ENCODE measurements at regions not wholly inside any gene's neighbourhood (a gene's known extent, or its start where the extent isn't known, plus 50 kb on each side); places are given as distances from the start of the nearest gene placed in this dataset.

- TF ChIP-seq TEF (CRISPR knock-in tag; IDR thresholded peaks at IDR 0.05): no peak
Measured at GRCh38 chr12:24535334-24536069, 413.4 kb downstream of the BCAT1 start (continued).

GRCh38 chr12:24534622-24535021, 414.3 kb downstream of the BCAT1 start:
- Histone ChIP-seq H3K27me3 (ENCODE audit: control insufficient read depth in 1 of 2, insufficient read depth in 2 of 2, low read length in 2 of 2) (no peaks in the 10 kb centered on the region), H3K27ac (ENCODE audit: extremely low read length, insufficient read depth, low read length) (no peak overlapping the region), H4K20me1 (ENCODE audit: insufficient read depth, low read length) (no peaks in the 10 kb centered on the region), H3K9ac (ENCODE audit: insufficient read depth, low read depth, low read length) (no peak overlapping the region), H3K4me2 (ENCODE audit: low read depth, low read length) (no peak overlapping the region), H3K9me3 (ENCODE audit: low read length) (no peaks in the 10 kb centered on the region), H3K4me1 (ENCODE audit: insufficient read depth, low read length) (no peaks in the 10 kb centered on the region), H3K4me3 (replicated peaks in 1 of 3; ENCODE audit: insufficient read depth in 1 of 3, low read depth in 2 of 3, low read length in 3 of 3) (no peak overlapping the region), H2AFZ (ENCODE audit: low read length) (no peak overlapping the region), H3K79me2 (ENCODE audit: insufficient read depth, low read length) (no peaks in the 10 kb centered on the region), H3K36me3 (replicated peaks in 1 of 2; ENCODE audit: control insufficient read depth in 1 of 2, insufficient read depth in 2 of 2, low read length in 2 of 2) (no peaks in the 10 kb centered on the region)
- intact Hi-C loops (cut with micrococcal nuclease; ENCODE audit: unreplicated experiment) (no loop called here), in situ Hi-C loops (cut with HindIII; ENCODE audit: extremely low pct_ligation_motif_present, low pct_unique_long_range_greater_than_20kb) (no loop called here)
- CTCF ChIA-PET (ENCODE audit: low intra/inter-chr PET ratio, low total read pairs): no interaction called here
- no TSS peak for BruUV-seq (replicated peaks)
- DNase-seq (ENCODE audit: low spot score) (no peak), FAIRE-seq (no peak), ATAC-seq (no peak)
- POLR2A ChIA-PET: no interaction called here
- TF ChIP-seq BCL3 (CRISPR knock-in tag; IDR thresholded peaks at IDR 0.05) (no peak), SNAPC5 (CRISPR knock-in tag; IDR thresholded peaks at IDR 0.05; ENCODE audit: borderline replicate concordance) (no peak), MLLT10 (CRISPR knock-in tag; IDR thresholded peaks at IDR 0.05) (no peak), EHMT2 (IDR thresholded peaks at IDR 0.05; ENCODE audit: borderline replicate concordance, low read depth, low read length) (no peak), ATAD3A (CRISPR knock-in tag; IDR thresholded peaks at IDR 0.05) (no peak), HNRNPH1 (optimal IDR thresholded peaks at IDR 0.05; ENCODE audit: low read depth, low read length) (no peak), KDM2A (CRISPR knock-in tag; IDR thresholded peaks at IDR 0.05; ENCODE audit: borderline replicate concordance, low read depth) (no peak)
- WGBS (ENCODE audit: low lambda C conversion rate): 38% methylated on average over 4 of the region's 4 CpGs

Measured in HepG2 (cell line).